ENCODE measurements at regions not wholly inside any gene's neighbourhood (a gene's known extent, or its start where the extent isn't known, plus 50 kb on each side); places are given as distances from the start of the nearest gene placed in this dataset.

DNA sequence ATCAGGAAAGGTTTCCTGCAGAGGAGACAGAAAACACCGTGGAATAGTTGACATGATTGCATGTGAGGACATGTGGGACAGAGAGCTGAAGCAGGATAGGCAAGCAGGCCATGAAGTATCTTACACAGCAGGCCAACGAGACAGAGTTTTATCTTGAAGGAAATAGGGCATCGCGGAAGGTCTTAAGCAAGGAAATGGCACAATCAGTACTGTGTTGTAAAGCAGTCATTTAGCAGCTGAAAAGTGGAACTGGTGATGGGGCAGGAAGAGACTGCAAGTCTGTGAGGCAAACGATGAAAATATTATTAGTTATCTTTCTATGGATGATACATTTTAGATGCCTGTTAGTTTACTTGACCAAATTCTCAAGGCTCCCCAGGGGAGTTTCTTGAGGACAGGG, 535.1 kb downstream of the SOX2 start:
- H3K27ac ChIP-seq: no peak overlapping the region

DNA sequence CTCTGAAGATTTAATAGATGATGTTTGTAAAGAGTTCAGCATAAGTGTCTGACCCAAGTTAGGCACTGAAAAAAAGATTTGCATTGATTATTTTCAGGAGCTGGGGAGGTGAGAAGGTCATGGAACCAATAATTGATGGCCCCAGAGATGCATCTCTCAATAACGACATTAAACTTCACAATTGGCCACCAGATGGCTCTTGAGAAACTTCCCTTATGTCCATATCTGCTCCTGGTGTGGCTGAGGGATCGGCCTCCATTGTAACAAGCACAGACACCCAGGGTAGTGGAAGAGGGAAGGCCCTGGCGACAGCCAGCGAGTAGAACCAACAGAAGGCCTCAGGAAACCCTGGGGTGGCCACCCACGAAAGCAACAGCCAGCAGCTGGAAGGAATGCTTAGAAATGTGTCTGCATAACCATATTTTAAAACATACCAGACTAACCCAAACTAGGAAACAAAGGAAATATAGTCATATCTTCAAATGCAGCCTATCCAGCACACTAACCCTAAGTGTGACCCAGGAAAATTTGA, 536.7 kb downstream of the SOX2 start:
- no peak overlapping the region for H3K27ac ChIP-seq
- TF ChIP-seq, protein P1, sequence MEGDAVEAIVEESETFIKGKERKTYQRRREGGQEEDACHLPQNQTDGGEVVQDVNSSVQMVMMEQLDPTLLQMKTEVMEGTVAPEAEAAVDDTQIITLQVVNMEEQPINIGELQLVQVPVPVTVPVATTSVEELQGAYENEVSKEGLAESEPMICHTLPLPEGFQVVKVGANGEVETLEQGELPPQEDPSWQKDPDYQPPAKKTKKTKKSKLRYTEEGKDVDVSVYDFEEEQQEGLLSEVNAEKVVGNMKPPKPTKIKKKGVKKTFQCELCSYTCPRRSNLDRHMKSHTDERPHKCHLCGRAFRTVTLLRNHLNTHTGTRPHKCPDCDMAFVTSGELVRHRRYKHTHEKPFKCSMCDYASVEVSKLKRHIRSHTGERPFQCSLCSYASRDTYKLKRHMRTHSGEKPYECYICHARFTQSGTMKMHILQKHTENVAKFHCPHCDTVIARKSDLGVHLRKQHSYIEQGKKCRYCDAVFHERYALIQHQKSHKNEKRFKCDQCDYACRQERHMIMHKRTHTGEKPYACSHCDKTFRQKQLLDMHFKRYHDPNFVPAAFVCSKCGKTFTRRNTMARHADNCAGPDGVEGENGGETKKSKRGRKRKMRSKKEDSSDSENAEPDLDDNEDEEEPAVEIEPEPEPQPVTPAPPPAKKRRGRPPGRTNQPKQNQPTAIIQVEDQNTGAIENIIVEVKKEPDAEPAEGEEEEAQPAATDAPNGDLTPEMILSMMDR (conservative IDR thresholded peaks at IDR 0.05): peak; percentile 48

More for the DNA sequence above, 535.1 kb downstream of the SOX2 start:
- TF ChIP-seq, protein P1 (conservative IDR thresholded peaks at IDR 0.05): no peak

DNA sequence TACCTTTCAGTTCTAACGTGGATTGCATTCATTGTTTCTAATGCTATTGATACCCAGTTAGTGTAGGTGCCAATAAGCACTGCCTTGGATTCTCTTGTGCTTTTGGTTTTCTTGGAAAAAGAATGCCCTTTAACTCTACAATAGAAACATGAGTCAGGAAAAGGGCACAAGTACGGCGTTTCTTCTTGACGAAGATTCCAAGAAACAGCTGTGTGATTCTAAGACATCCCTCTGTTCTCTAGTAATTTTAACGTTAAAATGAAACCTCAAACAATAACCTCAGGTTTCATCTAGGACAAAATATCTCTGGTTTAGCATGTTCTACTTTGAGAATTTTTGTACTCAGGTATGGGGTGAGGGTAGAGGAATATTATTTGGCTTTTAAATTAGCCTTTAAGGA, 540.5 kb upstream of the ATP11B start:
- TF ChIP-seq, protein P1 (conservative IDR thresholded peaks at IDR 0.05): no peak
- H3K27ac ChIP-seq: no peak overlapping the region

DNA sequence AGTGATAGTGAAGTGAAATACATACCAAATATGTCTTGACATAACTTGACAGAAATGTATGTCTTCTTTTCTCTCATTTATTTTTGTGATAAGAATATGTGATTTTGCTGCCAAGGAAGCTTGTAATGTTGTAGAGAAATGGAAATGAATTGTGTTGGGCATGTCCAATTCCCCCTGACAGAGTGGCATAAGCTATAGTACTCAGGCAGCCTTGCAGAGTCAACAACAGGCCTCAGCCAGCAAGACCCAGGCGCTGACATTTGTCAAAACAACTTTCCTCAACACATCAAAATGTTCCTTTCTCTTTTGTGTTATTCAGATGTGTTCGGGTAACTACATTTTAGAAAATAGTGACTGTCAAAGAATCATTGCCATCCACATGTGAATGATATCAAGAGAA, 538.1 kb upstream of the ATP11B start:
- no peak overlapping the region for H3K27ac ChIP-seq
- TF ChIP-seq, protein P1 (conservative IDR thresholded peaks at IDR 0.05): no peak

DNA sequence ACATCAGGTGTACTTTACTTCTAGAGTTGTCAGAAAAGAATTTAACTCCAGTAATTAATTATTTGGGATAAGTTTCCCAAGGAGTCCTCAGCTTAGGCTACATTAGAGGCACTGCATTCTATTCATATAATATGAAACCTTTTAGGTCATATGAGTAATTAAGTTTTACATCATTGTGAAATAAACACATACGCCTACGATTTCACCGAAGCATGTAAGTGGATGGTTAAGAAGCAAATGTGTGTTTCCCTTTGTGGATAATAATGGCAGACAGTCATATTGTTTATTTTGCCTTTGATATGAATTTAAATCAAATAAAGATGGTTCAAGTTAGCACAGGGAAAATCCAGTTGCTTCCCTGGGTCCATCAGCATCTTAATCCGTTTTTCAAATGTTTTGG, 535.9 kb upstream of the ATP11B start:
- TF ChIP-seq, protein P1 (conservative IDR thresholded peaks at IDR 0.05): no peak
- no peak overlapping the region for H3K27ac ChIP-seq

DNA sequence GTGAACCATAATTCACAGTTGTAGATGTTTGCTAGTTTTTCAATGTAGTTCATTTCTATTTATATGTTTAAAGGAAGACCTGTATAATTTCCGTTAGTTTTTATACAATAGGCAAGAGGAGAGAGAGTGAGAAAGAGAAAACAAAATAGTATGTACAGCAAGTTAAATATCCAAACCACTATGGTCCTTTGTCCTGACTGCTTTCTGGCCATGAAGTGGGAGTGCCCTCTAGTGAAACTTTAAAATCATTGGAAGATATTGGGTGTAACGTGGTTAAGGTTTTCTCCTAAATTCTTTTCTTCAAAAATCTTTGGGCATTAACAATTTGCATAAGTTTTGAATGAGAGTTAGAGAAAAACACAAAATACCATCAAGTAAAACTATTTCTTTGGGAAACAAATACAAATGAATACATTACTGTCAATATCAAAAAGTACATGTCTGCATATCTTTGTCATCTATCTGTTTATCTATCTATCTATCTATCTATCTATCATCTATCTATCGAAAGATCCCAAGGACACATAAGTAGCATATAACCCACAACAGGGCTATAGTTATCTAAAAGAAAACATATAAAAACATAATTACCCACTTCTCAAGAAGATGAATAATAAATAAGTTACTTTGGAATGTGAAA, 534.6 kb upstream of the ATP11B start:
- no peak overlapping the region for H3K27ac ChIP-seq
- TF ChIP-seq, protein P1 (conservative IDR thresholded peaks at IDR 0.05): peak; percentile 91

DNA sequence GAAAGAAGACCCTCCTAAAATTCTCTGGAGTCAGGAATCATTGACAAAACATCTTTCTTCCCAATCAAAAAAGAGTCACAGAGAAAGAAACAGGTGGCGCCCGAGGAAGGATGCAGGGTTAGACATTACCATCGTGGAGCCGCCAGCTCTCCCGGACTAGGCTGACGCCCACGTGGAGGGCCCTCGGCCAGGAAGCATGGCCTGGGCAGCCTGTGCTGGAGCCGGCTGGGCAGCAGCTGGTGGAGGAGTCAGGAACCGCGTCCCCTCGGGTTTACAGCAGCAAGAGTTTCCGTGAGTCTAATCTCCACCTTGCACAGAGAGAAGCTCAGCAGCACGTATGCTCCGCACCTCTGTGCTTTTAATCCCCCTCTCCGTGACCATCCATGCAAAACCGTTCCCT, 533.7 kb upstream of the ATP11B start:
- H3K27ac ChIP-seq: no peak overlapping the region
- TF ChIP-seq, protein P1 (conservative IDR thresholded peaks at IDR 0.05): no peak

All from VCaP (cell line).